NT2/D1 (cell line): ENCODE measurements at regions not wholly inside any gene's neighbourhood (a gene's known extent, or its start where the extent isn't known, plus 50 kb on each side); places are given as distances from the start of the nearest gene placed in this dataset.

Experiments used
- SUZ12 ChIP-seq: IDR thresholded peaks from 2 replicates; pipeline ENCODE4 v1.6.1; 2011; ENCODE audit not compliant: insufficient read length, insufficient read depth; ENCODE audit errors: extremely low read depth
- YY1 ChIP-seq: IDR thresholded peaks from 2 replicates; pipeline ENCODE4 v1.6.1; 2011; ENCODE audit not compliant: insufficient read length, insufficient read depth
- ZNF274 ChIP-seq: IDR thresholded peaks from 2 replicates; pipeline ENCODE4 v1.6.1; 2011; ENCODE audit warnings: mild to moderate bottlenecking, low read depth, low read length

- TF ChIP-seq ZNF274 (no peak), YY1 (no peak), SUZ12 (no peak)
Observed at GRCh38 chr6:44062771-44063560, 64.3 kb downstream of the MRPL14 start.
